Left renal pelvis (tissue), 4 donors: ENCODE measurements at regions not wholly inside any gene's neighbourhood (a gene's known extent, or its start where the extent isn't known, plus 50 kb on each side); places are given as distances from the start of the nearest gene placed in this dataset.

ENCODE experiments used
- DNase-seq, 4 donors: peaks; one replicate each; pipeline ENCODE4 v3.0.0-alpha.2; 2013; ENCODE audit warnings: low read depth in 4 of 4, low spot score in 3 of 4

- DNase-seq, result no peak
Observed at GRCh38 chr12:124461241-124461673, 106.2 kb downstream of the NCOR2 start.

GRCh38 chr12:124460771-124461170, 106.6 kb downstream of the NCOR2 start:
- DNase-seq, result no peak

GRCh38 chr12:124459852-124460645, 107.4 kb downstream of the NCOR2 start:
- no peak for DNase-seq

- DNase-seq, result no peak
Observed at GRCh38 chr12:124458992-124459851, 108.2 kb downstream of the NCOR2 start.

- no peak for DNase-seq
Observed at GRCh38 chr12:124458220-124458991, 109.0 kb downstream of the NCOR2 start.

GRCh38 chr12:124457287-124458219, 109.9 kb downstream of the NCOR2 start:
- DNase-seq, result peak in 1 of 4 donors; percentile 50

- DNase-seq, result no peak
Observed at GRCh38 chr12:124456652-124457152, 110.7 kb downstream of the NCOR2 start.

- DNase-seq, result no peak
Observed at GRCh38 chr12:124456133-124456651, 111.2 kb downstream of the NCOR2 start.

- no peak for DNase-seq
Observed at GRCh38 chr12:124455336-124455735, 112.1 kb downstream of the NCOR2 start.

GRCh38 chr12:124454735-124455134, 112.7 kb downstream of the NCOR2 start:
- DNase-seq, result no peak

GRCh38 chr12:124454352-124454725, 113.1 kb downstream of the NCOR2 start:
- no peak for DNase-seq

- no peak for DNase-seq
Observed at GRCh38 chr12:124453419-124454351, 113.7 kb downstream of the NCOR2 start.

GRCh38 chr12:124452576-124453331, 114.7 kb downstream of the NCOR2 start:
- no peak for DNase-seq

GRCh38 chr12:124451637-124452243, 115.7 kb downstream of the NCOR2 start:
- DNase-seq, result no peak

- DNase-seq, result no peak
Observed at GRCh38 chr12:124451016-124451415, 116.4 kb downstream of the NCOR2 start.

- no peak for DNase-seq
Observed at GRCh38 chr12:124450376-124450750, 117.0 kb downstream of the NCOR2 start.

- no peak for DNase-seq
Observed at GRCh38 chr12:124449623-124450375, 117.6 kb downstream of the NCOR2 start.
